GM12878 (cell line): ENCODE measurements at regions not wholly inside any gene's neighbourhood (a gene's known extent, or its start where the extent isn't known, plus 50 kb on each side); places are given as distances from the start of the nearest gene placed in this dataset.

ENCODE experiments used
- ATAC-seq: fragments of 200-7000 bp; cut with Tn5 transposase; 3 replicates; pipeline ENCODE4 v1.9.1; 2020; ENCODE audit warnings: mild to moderate bottlenecking, moderate library complexity
- BruUV-seq: library from RNA; stranded (reverse); fragments of 400-500 nt; replicated peaks from 2 replicates; lab custom pipeline; 2021; lab: Mats Ljungman, UMichigan
- CTCF ChIA-PET: fragments of 300-600 bp; sonication (Branson Sonifier 250); formaldehyde crosslinking; extraction: SDS; loops from one replicate; lab custom pipeline; 2021; ENCODE audit warnings: inconsistent platforms; lab: Yijun Ruan, JAX
- POLR2A ChIA-PET: fragments of 350-600 bp; formaldehyde crosslinking; extraction: SDS; loops from one replicate; lab custom pipeline; 2021; ENCODE audit warnings: inconsistent platforms; lab: Charles Lee
- RAD21 ChIA-PET: fragments of 300-600 bp; sonication (Branson Sonifier 250); formaldehyde crosslinking; loops from one replicate; lab custom pipeline; 2023; ENCODE audit warnings: antibody characterized with exemption; ENCODE audit not compliant: unreplicated experiment; lab: Charles Lee
- SMC1A ChIA-PET: fragments of 300-600 bp; sonication (Branson Sonifier 250); formaldehyde crosslinking; loops from one replicate; lab custom pipeline; 2023; ENCODE audit not compliant: unreplicated experiment, uncharacterized antibody; lab: Charles Lee
- DNase-seq: peaks from one replicate; pipeline ENCODE4 v3.0.0-alpha.2; 2011; ENCODE audit warnings: low read depth, low spot score
- FAIRE-seq: peaks from 3 replicates; lab custom pipeline; 2011; peaks lifted over from hg19 to GRCh38; lab: Jason Lieb, UNC
- H2AFZ ChIP-seq: 2 replicates; pipeline ENCODE4 v1.6.0; 2011; ENCODE audit warnings: low read depth, low read length, control low read depth; ENCODE audit not compliant: control insufficient read depth
- H3K27ac ChIP-seq: 2 replicates; pipeline ENCODE4 v1.5.1; 2011; ENCODE audit warnings: control low read depth; ENCODE audit not compliant: control insufficient read depth, insufficient read depth
- H3K27me3 ChIP-seq, 2 experiments: replicated peaks in 1 of 2; 2 replicates each; pipeline versions ENCODE4 v1.6.0 to v1.6.1; 2011; ENCODE audit warnings: low read length in 1 of 2; ENCODE audit not compliant: control insufficient read depth in 2 of 2, insufficient read depth in 2 of 2
- H3K36me3 ChIP-seq, 2 experiments: 2 replicates each; pipeline ENCODE4 v1.5.1; 2011; ENCODE audit warnings: low read length in 1 of 2; ENCODE audit not compliant: control insufficient read depth in 2 of 2, insufficient read depth in 2 of 2
- H3K4me1 ChIP-seq: 2 replicates; pipeline ENCODE4 v1.6.1; 2011; ENCODE audit warnings: mild to moderate bottlenecking, low read length, moderate library complexity, mixed read lengths; ENCODE audit not compliant: control insufficient read depth, insufficient read depth
- H3K4me2 ChIP-seq: 2 replicates; pipeline ENCODE4 v1.6.0; 2011; ENCODE audit warnings: control low read depth; ENCODE audit not compliant: control insufficient read depth, insufficient read depth
- H3K4me3 ChIP-seq: fragments of 200-600 bp; sonication (generic); 2 replicates; pipeline ENCODE4 v1.5.1; 2016
- H3K79me2 ChIP-seq: 2 replicates; pipeline ENCODE4 v1.6.0; 2011; ENCODE audit warnings: low read length; ENCODE audit not compliant: control insufficient read depth, insufficient read depth
- H3K9ac ChIP-seq: 2 replicates; pipeline ENCODE4 v1.8.0; 2011; ENCODE audit warnings: low read length, control low read depth, mixed read lengths; ENCODE audit not compliant: control insufficient read depth, insufficient read depth
- H3K9me3 ChIP-seq: replicated peaks from 3 replicates; pipeline ENCODE4 v1.5.1; 2011; ENCODE audit warnings: mild to moderate bottlenecking, low read length; ENCODE audit not compliant: control insufficient read depth, insufficient read depth
- H4K20me1 ChIP-seq: 2 replicates; pipeline ENCODE4 v1.6.0; 2011; ENCODE audit not compliant: control insufficient read depth, insufficient read depth
- CBX3 ChIP-seq: fragments of 200-600 bp; sonication (generic); IDR thresholded peaks from 2 replicates; pipeline ENCODE4 v1.6.1; 2016; ENCODE audit warnings: low read depth, borderline replicate concordance
- CBX5 ChIP-seq: sonication (generic); IDR thresholded peaks from 2 replicates; pipeline ENCODE4 v1.6.1; 2016; ENCODE audit warnings: low read depth, moderate library complexity, mild to moderate bottlenecking, inconsistent platforms
- CEBPB ChIP-seq, 2 experiments: fragments of 150-350 bp in 1 of 2; IDR thresholded peaks; 2 replicates each; pipeline ENCODE4 v1.6.1; 2012 to 2014; ENCODE audit warnings: low read depth in 2 of 2, low read length in 2 of 2, borderline replicate concordance in 1 of 2, inconsistent platforms in 1 of 2
- CHD1 ChIP-seq: IDR thresholded peaks from 2 replicates; pipeline ENCODE4 v1.6.1; 2012; ENCODE audit warnings: low read depth, low read length, improper control_type of control experiment
- CHD4 ChIP-seq: fragments of 200-600 bp; sonication (generic); IDR thresholded peaks from 2 replicates; pipeline ENCODE4 v1.6.1; 2016; ENCODE audit warnings: mild to moderate bottlenecking
- EZH2 ChIP-seq: IDR thresholded peaks from 2 replicates; pipeline ENCODE4 v1.6.1; 2012; ENCODE audit warnings: low read depth, mild to moderate bottlenecking, control low read depth, inconsistent platforms, low read length, borderline replicate concordance; ENCODE audit not compliant: control insufficient read depth
- IKZF2 ChIP-seq, 2 experiments: fragments of 450-650 bp; IDR thresholded peaks; 2 replicates each; pipeline ENCODE4 v1.6.1; 2017; ENCODE audit warnings: mild to moderate bottlenecking in 2 of 2, moderate library complexity in 2 of 2
- IRF4 ChIP-seq: IDR thresholded peaks from 2 replicates; pipeline ENCODE4 v1.6.1; 2011; ENCODE audit warnings: low read depth, low read length
- JUNB ChIP-seq: IDR thresholded peaks from 2 replicates; pipeline ENCODE4 v1.6.1; 2016; ENCODE audit warnings: antibody characterized with exemption, mild to moderate bottlenecking
- MTA2 ChIP-seq: fragments of 450-650 bp; IDR thresholded peaks from 2 replicates; pipeline ENCODE4 v1.6.1; 2016; ENCODE audit warnings: low read depth, mild to moderate bottlenecking, moderate library complexity
- RCOR1 ChIP-seq: conservative IDR thresholded peaks from 2 replicates; pipeline ENCODE4 v1.6.1; 2012; ENCODE audit warnings: low read depth, low read length, improper control_type of control experiment
- SMAD5 ChIP-seq: IDR thresholded peaks from 2 replicates; pipeline ENCODE4 v1.6.1; 2016; ENCODE audit warnings: antibody characterized with exemption, low read depth
- STAT1 ChIP-seq: fragments of 450-650 bp; conservative IDR thresholded peaks from 2 replicates; pipeline ENCODE4 v1.6.1; 2014; ENCODE audit warnings: antibody characterized with exemption, mild to moderate bottlenecking
- TCF3 ChIP-seq: IDR thresholded peaks from 2 replicates; pipeline ENCODE4 v1.6.1; 2012; ENCODE audit warnings: low read depth, mild to moderate bottlenecking, low read length, borderline replicate concordance; ENCODE audit not compliant: insufficient read depth
- ZNF217 ChIP-seq: fragments of 450-650 bp; IDR thresholded peaks from 2 replicates; pipeline ENCODE4 v1.6.1; 2017; ENCODE audit warnings: antibody characterized with exemption, mild to moderate bottlenecking
- WGBS: methylation state at CpG from one replicate; pipeline ENCODE4 v1.1.6; 2016; ENCODE audit warnings: low lambda C conversion rate; ENCODE audit not compliant: insufficient replicate concordance, insufficient coverage; ENCODE audit errors: missing lambda C conversion rate; 5-methylcytosine and 5-hydroxymethylcytosine counted together
- in situ Hi-C: fragments of 300-500 bp; cut with MboI; formaldehyde crosslinking; loops from 9 replicates; pipeline ENCODE4 v1.14.3; 2018; ENCODE audit warnings: mixed read lengths
- intact Hi-C: fragments of 100-400 bp; cut with micrococcal nuclease; formaldehyde crosslinking; loops from one replicate; pipeline ENCODE4 v1.14.2; 2022; ENCODE audit not compliant: unreplicated experiment
- TF ChIP-seq, protein P1 (sequence below): fragments of 450-650 bp; IDR thresholded peaks from 2 replicates; pipeline ENCODE4 v1.6.1; 2018; ENCODE audit warnings: borderline replicate concordance, mild to moderate bottlenecking; ENCODE audit not compliant: partially characterized antibody
- TF ChIP-seq, protein P2 (sequence below): IDR thresholded peaks from 2 replicates; pipeline ENCODE4 v1.6.1; 2011; ENCODE audit warnings: borderline replicate concordance, low read depth, mild to moderate bottlenecking, moderate library complexity, low read length; ENCODE audit not compliant: insufficient read depth, poor library complexity, severe bottlenecking
- TF ChIP-seq, protein P3 (sequence below): fragments of 450-650 bp; IDR thresholded peaks from 2 replicates; pipeline ENCODE4 v1.6.1; 2014; ENCODE audit warnings: mild to moderate bottlenecking
- TF ChIP-seq, protein P4 (sequence below): fragments of 450-650 bp; IDR thresholded peaks from 2 replicates; pipeline ENCODE4 v1.6.1; 2017; ENCODE audit warnings: antibody characterized with exemption, mild to moderate bottlenecking, moderate library complexity

DNA sequence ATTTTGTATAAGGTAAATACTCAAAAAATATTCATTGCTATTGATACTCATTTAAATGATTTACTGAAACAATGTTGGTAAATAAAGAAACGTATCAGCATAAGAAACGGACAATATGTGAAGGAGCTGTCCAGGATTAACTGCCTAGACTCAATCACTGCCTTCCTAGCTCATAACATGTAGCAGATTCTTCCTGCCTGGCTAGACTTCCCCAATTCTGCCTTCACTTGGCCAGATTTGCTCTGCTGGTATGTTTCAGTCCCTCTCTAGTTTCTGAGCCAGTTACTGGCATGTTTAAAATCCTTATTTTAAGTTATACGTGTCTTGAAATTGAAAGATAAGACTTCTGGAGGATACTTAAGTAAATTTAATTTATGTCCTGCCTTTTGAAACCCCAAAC is 740.3 kb downstream of the CENPC start:
- in situ Hi-C loops (no loop called here), intact Hi-C loops (no loop called here)
- no peaks in the 10 kb centered on the region for H3K27me3 ChIP-seq
- no peaks in the 10 kb centered on the region for H3K79me2 ChIP-seq
- FAIRE-seq, result no peak
- H4K20me1 ChIP-seq, result no peaks in the 10 kb centered on the region
- POLR2A ChIA-PET, result no interaction called here
- no peak for TF ChIP-seq STAT1
- no peak for TF ChIP-seq SMAD5
- no peak for TF ChIP-seq JUNB
- TF ChIP-seq IKZF2 (IDR thresholded peaks at IDR 0.05), result no peak
- TF ChIP-seq ZNF217, result no peak
- TF ChIP-seq CBX3, result no peak
- TF ChIP-seq EZH2, result no peak
- no peak for TF ChIP-seq CHD1
- no peak for TF ChIP-seq CBX5
- no peak for TF ChIP-seq CHD4
- TF ChIP-seq RCOR1, result no peak
- TF ChIP-seq IRF4, result no peak
- TF ChIP-seq, protein P1, sequence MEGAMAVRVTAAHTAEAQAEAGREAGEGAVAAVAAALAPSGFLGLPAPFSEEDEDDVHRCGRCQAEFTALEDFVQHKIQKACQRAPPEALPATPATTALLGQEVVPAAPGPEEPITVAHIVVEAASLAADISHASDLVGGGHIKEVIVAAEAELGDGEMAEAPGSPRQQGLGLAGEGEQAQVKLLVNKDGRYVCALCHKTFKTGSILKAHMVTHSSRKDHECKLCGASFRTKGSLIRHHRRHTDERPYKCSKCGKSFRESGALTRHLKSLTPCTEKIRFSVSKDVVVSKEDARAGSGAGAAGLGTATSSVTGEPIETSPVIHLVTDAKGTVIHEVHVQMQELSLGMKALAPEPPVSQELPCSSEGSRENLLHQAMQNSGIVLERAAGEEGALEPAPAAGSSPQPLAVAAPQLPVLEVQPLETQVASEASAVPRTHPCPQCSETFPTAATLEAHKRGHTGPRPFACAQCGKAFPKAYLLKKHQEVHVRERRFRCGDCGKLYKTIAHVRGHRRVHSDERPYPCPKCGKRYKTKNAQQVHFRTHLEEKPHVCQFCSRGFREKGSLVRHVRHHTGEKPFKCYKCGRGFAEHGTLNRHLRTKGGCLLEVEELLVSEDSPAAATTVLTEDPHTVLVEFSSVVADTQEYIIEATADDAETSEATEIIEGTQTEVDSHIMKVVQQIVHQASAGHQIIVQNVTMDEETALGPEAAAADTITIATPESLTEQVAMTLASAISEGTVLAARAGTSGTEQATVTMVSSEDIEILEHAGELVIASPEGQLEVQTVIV, result no peak
- TF ChIP-seq CEBPB (IDR thresholded peaks at IDR 0.05; ENCODE audit: borderline replicate concordance in 1 of 2, low read depth in 2 of 2, low read length in 2 of 2), result no peak
- no peak for TF ChIP-seq TCF3
- no peak for TF ChIP-seq MTA2
- TF ChIP-seq, protein P2, sequence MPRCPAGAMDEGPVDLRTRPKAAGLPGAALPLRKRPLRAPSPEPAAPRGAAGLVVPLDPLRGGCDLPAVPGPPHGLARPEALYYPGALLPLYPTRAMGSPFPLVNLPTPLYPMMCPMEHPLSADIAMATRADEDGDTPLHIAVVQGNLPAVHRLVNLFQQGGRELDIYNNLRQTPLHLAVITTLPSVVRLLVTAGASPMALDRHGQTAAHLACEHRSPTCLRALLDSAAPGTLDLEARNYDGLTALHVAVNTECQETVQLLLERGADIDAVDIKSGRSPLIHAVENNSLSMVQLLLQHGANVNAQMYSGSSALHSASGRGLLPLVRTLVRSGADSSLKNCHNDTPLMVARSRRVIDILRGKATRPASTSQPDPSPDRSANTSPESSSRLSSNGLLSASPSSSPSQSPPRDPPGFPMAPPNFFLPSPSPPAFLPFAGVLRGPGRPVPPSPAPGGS, result no peak
- TF ChIP-seq, protein P3, sequence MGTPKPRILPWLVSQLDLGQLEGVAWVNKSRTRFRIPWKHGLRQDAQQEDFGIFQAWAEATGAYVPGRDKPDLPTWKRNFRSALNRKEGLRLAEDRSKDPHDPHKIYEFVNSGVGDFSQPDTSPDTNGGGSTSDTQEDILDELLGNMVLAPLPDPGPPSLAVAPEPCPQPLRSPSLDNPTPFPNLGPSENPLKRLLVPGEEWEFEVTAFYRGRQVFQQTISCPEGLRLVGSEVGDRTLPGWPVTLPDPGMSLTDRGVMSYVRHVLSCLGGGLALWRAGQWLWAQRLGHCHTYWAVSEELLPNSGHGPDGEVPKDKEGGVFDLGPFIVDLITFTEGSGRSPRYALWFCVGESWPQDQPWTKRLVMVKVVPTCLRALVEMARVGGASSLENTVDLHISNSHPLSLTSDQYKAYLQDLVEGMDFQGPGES, result no peak
- TF ChIP-seq, protein P4, sequence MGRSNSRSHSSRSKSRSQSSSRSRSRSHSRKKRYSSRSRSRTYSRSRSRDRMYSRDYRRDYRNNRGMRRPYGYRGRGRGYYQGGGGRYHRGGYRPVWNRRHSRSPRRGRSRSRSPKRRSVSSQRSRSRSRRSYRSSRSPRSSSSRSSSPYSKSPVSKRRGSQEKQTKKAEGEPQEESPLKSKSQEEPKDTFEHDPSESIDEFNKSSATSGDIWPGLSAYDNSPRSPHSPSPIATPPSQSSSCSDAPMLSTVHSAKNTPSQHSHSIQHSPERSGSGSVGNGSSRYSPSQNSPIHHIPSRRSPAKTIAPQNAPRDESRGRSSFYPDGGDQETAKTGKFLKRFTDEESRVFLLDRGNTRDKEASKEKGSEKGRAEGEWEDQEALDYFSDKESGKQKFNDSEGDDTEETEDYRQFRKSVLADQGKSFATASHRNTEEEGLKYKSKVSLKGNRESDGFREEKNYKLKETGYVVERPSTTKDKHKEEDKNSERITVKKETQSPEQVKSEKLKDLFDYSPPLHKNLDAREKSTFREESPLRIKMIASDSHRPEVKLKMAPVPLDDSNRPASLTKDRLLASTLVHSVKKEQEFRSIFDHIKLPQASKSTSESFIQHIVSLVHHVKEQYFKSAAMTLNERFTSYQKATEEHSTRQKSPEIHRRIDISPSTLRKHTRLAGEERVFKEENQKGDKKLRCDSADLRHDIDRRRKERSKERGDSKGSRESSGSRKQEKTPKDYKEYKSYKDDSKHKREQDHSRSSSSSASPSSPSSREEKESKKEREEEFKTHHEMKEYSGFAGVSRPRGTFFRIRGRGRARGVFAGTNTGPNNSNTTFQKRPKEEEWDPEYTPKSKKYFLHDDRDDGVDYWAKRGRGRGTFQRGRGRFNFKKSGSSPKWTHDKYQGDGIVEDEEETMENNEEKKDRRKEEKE, result no peak
- CTCF ChIA-PET, result no interaction called here
- H3K9ac ChIP-seq, result no peak overlapping the region
- BruUV-seq, result no TSS peak
- no peak overlapping the region for H3K4me3 ChIP-seq
- SMC1A ChIA-PET, result interaction anchor here (0.8 kb wide), 1 partner anchor 10 kb away, joined by 3 read pairs; no protein-coding TSS in a partner anchor
- no peak for ATAC-seq
- WGBS, result 0% methylated on average over 3 of the region's 3 CpGs
- H3K27ac ChIP-seq, result no peak overlapping the region
- no peak overlapping the region for H3K4me2 ChIP-seq
- no peaks in the 10 kb centered on the region for H3K9me3 ChIP-seq
- no peaks in the 10 kb centered on the region for H3K36me3 ChIP-seq
- no peaks in the 10 kb centered on the region for H3K4me1 ChIP-seq
- no peak overlapping the region for H2AFZ ChIP-seq
- RAD21 ChIA-PET, result no interaction called here
- DNase-seq, result no peak
